ENCODE measurements at regions not wholly inside any gene's neighbourhood (a gene's known extent, or its start where the extent isn't known, plus 50 kb on each side); places are given as distances from the start of the nearest gene placed in this dataset.

GRCh38 chr11:30153008-30153407 is 77.8 kb upstream of the FSHB start:
- no peak overlapping the region for H3K4me3 ChIP-seq (ENCODE audit: low read depth, low read length)
- no peak for TF ChIP-seq CTCF (conservative IDR thresholded peaks at IDR 0.05; ENCODE audit: low read depth, low read length)

GRCh38 chr11:30155428-30155827 is 75.4 kb upstream of the FSHB start:
- H3K4me3 ChIP-seq (ENCODE audit: low read depth, low read length): no peak overlapping the region
- no peak for TF ChIP-seq CTCF (conservative IDR thresholded peaks at IDR 0.05; ENCODE audit: low read depth, low read length)
- DNase-seq (ENCODE audit: low read depth): no peak

More at GRCh38 chr11:30153008-30153407, 77.8 kb upstream of the FSHB start:
- DNase-seq (ENCODE audit: low read depth): no peak

GRCh38 chr11:30159546-30159945 is 71.3 kb upstream of the FSHB start:
- H3K4me3 ChIP-seq (ENCODE audit: low read depth, low read length): no peak overlapping the region
- TF ChIP-seq CTCF (conservative IDR thresholded peaks at IDR 0.05; ENCODE audit: low read depth, low read length): no peak
- DNase-seq (ENCODE audit: low read depth): no peak

GRCh38 chr11:30165652-30166051 is 65.2 kb upstream of the FSHB start:
- no peak overlapping the region for H3K4me3 ChIP-seq (ENCODE audit: low read depth, low read length)
- TF ChIP-seq CTCF (conservative IDR thresholded peaks at IDR 0.05; ENCODE audit: low read depth, low read length): no peak
- no peak for DNase-seq (ENCODE audit: low read depth)

- no peak overlapping the region for H3K4me3 ChIP-seq (ENCODE audit: low read depth, low read length)
- DNase-seq (ENCODE audit: low read depth): no peak
- TF ChIP-seq CTCF (conservative IDR thresholded peaks at IDR 0.05; ENCODE audit: low read depth, low read length): no peak
Observed at GRCh38 chr11:30171661-30172060, 59.2 kb upstream of the FSHB start.

- TF ChIP-seq CTCF (conservative IDR thresholded peaks at IDR 0.05; ENCODE audit: low read depth, low read length): no peak
- no peak for DNase-seq (ENCODE audit: low read depth)
- H3K4me3 ChIP-seq (ENCODE audit: low read depth, low read length): no peak overlapping the region
Observed at GRCh38 chr11:30172158-30172557, 58.7 kb upstream of the FSHB start.

- no peak for DNase-seq (ENCODE audit: low read depth)
- no peak for TF ChIP-seq CTCF (conservative IDR thresholded peaks at IDR 0.05; ENCODE audit: low read depth, low read length)
- no peak overlapping the region for H3K4me3 ChIP-seq (ENCODE audit: low read depth, low read length)
Observed at GRCh38 chr11:30172883-30173311, 57.9 kb upstream of the FSHB start.

All from epithelial cell of proximal tubule (primary cell).